HG02884 (cell line): ENCODE measurements at regions not wholly inside any gene's neighbourhood (a gene's known extent, or its start where the extent isn't known, plus 50 kb on each side); places are given as distances from the start of the nearest gene placed in this dataset.

Experiments
- ATAC-seq: cut with Tn5 transposase; IDR thresholded peaks from one replicate; pipeline ENCODE4 v1.9.1; 2021; ENCODE audit warnings: mild to moderate bottlenecking, moderate library complexity; ENCODE audit not compliant: unreplicated experiment

DNA sequence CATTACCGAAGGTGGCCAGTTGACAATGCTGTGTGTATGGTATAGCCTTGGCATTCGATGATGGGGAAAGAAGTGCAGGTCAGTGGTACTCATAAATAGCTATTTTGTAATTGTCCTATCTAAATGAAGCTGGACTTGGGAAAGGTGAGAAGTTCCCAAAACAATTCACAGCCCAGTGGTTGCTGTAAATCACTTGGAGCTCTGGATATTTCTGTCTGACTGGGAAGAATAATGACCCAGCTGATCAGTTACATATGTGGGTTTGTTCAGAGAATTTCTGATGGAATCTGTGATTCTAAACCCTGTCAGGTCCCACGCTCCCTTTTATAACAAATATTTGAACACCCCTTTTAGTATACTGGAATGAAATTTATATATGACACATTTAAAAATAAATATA, 133.9 kb upstream of the PFN2 start:
- ATAC-seq: no peak

DNA sequence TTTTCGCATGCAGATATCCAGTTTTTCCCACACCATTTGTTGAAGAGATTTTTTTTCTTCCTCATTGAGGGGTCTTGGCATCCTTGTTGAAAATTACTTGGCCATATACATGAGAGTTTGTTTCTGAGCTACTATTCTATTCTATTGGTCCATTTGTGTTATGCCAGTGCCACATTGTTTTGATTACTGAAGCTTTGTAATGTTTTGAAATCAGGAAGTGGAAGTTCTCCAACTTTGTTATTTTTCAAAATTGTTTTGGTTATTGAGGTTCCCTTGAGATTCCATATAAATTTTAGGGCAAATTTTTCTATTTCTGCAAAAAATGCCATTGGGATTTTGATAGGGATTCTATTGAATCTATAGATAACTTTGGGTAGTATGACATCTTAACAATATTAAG, 130.3 kb upstream of the PFN2 start:
- ATAC-seq: no peak

GRCh38 chr3:150098621-150099020, 127.9 kb upstream of the PFN2 start:
- ATAC-seq: no peak

GRCh38 chr3:150097588-150097890, 126.8 kb upstream of the PFN2 start:
- ATAC-seq: peak; percentile 44

GRCh38 chr3:150096700-150097587, 126.2 kb upstream of the PFN2 start:
- ATAC-seq: peak; percentile 10

DNA sequence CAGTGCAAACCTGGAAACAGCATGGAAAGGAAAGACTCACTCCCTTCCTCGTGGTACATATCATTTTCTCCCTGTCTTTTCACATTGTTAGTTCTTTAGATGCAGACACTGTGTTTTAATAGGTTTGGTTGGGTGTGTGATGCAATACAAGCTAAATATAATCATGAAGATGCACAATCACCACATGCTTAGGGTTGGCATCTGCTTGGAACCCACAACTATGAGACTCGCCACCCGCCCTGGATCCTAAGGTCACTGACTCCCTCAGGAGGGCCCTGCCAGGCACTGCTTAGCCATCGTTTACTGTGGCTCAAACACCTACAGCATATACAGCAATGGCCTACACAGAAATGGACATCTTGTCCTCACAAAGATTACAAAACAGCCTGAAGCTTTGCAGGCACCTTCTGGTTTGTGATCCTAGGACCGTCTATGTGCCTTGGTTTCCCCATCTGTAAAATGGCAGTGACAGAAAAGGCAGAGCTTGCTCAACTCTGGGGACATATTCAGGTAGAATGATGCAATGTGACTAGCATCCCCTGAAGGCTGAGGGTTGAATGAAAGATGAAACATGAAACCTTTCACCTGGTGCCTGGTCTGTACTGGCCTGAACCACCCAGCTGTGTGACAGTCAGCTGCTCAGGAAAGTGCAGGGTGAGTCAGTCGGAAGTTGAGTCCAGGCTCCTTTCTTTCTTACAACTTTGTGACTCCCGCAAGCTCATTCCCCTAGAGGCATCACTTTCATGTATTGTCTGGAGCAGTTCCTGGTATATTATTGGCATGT, 123.6 kb upstream of the PFN2 start:
- ATAC-seq: no peak

GRCh38 chr3:150091626-150092025, 120.9 kb upstream of the PFN2 start:
- no peak for ATAC-seq

GRCh38 chr3:150090877-150091276, 120.2 kb upstream of the PFN2 start:
- no peak for ATAC-seq

DNA sequence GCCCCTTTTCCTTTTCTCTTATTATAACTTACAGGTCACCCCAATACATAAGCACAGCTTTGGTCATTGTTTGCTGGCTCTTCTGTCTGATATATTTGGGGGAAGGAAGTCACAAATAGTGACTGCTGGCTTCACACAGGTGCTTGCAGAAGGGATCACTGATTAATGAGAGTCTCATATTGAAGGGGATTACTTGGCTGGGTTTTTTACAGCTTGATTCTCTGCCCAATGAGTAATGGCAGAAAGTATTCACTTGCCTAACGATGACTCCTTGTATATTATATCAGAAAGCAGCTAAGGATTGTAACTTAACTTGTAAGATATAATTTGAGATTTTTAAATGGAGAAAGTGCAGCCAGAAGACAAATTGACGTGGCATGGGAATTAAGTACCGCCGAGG, 119.3 kb upstream of the PFN2 start:
- ATAC-seq: no peak

DNA sequence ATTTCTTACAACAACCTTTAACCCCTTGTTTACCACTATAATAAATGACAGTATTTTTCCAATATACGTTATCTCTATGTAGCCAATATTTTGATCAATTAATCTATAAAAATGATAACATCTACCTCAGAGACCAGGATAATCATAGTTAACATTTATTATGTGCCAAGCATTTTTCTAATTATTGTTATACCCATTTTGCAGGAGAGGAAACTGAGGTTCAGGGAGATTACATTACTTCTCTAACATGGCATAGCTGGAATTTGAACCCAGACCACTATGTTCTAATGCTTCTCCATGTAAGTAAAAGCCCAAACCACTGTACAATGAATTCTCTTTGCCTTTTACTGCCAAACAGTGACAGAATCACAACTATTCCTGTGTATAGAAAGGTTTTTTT, 113.4 kb upstream of the PFN2 start:
- no peak for ATAC-seq

DNA sequence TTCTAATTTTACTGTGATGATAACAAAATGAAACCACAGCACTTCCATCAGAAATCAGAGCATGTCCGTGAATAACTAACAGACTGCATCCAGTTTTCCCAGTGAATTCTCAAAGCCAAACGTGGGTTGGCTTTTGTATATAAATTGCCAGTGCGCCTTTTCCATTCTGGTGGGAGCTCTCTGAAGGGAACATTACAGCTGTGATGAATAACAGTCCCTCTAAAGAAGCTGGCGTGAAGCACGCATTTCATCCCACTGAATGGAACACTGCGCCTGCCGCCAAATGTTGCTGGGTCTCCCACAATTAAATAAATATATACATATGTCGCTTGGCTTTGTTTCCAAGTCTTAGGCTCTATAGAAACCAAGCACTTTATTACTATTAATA, 113.0 kb upstream of the PFN2 start:
- no peak for ATAC-seq

- no peak for ATAC-seq
These were observed 112.4 kb upstream of the PFN2 start for GRCh38 chr3:150082898-150083654.

DNA sequence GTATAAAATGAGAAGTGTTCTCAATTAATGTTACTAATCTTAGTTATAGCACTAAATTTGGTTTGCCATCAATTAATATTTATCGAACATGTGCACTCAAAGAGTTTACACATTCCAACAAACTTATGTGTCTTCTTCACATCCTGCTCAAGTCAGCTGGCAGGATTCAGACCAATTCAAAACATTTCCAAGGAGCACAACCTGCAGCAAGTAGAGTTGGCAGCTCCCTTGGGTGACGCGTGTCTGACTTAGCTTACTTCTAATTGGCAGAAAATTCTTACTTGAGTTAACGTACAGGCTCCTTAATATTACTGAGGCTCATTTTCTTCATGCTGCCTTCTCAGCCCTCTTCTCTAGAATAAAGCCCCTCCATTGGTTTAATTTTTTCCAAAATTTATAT, 110.4 kb upstream of the PFN2 start:
- no peak for ATAC-seq

DNA sequence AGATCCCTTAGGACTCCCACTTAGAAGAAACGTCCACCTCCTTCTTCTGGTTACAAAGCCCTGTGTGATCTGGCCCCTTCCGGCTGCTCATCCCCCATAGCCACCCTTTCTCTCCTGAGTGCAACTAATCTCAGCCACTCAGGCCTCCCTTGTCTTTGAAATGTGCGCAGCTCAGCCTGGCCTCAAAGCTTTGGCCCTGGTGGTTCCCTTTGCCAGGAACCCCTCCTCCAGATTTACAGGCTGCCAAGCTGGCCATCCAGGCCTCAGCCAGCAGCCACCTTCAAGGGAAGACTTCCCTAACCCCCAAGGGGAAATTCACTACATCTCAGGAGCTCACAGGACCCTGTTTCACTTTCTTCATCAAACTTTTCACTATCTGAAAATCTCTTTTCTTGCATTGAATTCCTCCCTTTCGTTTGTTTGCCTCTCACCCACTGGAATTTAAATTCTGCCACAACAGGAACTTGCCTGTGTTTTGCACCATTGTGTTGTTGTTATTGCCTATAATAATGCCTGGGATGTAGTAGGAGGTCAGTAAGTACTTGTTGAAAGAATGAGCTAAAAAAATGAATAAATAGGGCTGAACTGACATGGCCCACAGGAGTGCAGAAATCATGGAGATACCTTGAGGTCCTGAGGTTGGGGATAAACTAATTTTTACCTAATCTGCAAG, 109.5 kb upstream of the PFN2 start:
- no peak for ATAC-seq

- ATAC-seq: no peak
These were observed 108.5 kb upstream of the PFN2 start for GRCh38 chr3:150079029-150079739.

DNA sequence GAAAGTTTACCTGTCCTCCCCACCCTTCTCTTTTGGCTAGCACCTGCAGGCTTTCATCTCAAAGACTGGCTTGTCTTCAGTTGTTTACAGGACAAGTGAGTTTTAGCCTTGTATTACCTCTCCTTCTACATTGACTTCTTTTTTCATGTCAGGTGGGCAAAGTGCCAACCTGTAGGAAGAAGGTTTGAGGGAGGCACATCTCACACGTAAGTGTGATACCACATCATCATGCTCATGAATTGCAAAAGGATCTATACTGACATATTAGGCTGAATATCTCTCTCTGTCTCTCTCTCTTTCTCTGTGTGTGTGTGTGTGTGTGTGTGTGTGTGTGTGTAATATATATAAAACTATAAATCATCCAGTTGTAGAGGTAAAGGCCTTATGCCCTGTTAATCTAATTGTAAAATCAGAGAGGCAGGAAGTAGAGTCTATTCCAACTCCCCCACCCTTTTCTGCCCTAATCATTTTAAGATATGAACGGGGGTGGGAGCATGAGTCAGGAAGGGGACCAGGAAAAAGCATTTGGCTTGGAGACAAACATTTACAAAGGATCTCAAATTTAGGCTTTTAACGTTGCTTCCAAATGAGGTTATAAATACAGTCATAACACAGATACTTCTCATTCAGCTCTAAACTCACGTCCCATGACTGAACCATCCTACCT, 107.0 kb upstream of the PFN2 start:
- ATAC-seq: no peak

GRCh38 chr3:150077107-150077506, 106.4 kb upstream of the PFN2 start:
- ATAC-seq: no peak

- no peak for ATAC-seq
These were observed 105.7 kb upstream of the PFN2 start for GRCh38 chr3:150076443-150076842.

- no peak for ATAC-seq
These were observed 104.7 kb upstream of the PFN2 start for GRCh38 chr3:150075417-150075865.
